HG02623 (cell line): ENCODE measurements at regions not wholly inside any gene's neighbourhood (a gene's known extent, or its start where the extent isn't known, plus 50 kb on each side); places are given as distances from the start of the nearest gene placed in this dataset.

ENCODE experiments used
- ATAC-seq: cut with Tn5 transposase; IDR thresholded peaks from one replicate; pipeline ENCODE4 v1.9.1; 2021; ENCODE audit warnings: moderate library complexity; ENCODE audit not compliant: unreplicated experiment

DNA sequence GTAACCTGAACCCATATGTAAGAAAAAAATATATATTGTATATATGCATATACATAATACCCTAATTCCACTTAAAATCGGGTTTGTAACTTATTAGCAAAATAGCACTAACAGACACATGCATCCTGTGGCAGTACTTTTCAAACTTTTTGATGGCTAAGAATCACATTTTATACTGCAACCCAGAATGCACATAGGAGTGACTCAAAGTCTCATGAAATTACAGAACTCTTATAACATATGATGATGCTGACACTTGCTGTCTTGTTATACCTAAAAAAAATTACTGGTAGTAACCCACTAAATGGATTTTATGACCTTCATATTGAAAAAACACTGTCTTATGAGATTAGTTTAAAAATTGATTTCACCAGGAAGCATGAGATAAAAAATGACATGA, 152.4 kb upstream of the FRMD4B start:
- ATAC-seq, result no peak

DNA sequence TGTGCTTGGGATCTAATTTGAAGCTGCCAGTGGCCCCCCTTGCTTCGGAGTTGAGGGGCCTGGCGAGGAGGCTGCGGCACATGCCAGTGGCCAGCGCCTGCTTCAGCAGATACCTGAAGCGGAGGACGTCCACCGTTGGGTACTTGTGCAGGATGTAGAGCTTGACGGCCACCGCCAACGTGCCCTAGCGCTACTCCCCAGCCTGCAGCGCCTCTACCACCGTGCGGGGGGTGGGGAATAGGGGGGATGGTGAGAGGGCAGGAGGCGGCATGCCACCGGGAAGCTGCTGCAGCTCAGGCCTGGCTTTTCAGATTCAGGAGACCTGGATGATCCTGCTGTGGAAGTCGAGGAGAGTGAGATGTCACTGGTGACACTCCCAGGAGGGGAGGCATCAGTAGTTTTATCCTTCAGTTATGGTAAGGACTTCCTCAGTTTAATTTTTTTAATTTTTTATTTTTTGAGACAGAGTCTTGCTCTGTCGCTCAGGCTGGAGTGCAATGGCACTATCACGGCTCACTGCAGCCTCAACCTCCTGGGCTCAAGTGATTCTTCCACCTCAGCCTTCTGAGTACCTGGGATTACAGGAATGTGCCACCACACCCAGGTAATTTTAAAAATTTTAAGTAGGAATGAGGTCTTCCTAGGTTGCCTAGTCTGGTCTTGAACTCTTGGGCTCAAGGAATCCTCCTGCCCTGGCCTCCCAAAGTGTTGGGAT, 150.6 kb upstream of the FRMD4B start:
- no peak for ATAC-seq

DNA sequence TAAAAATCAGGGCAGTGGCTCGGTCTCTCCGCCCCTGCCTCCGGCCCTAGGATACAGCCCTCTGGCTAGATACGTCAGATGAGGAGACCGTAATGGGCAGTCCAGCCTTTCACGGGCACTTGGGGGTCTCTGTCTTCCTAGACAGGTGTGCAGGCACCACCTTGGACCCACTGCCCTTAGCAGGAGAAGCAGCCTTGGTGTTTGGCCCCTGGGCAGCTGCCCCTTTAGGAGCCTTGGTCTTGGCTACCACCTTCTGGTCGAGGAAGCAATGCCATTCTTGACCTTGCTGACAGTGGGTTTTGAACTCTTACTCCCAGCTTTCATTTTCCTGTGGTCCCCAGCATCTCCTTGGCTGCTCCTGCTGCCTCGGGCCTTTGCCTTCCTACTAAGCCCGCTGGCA, 149.7 kb upstream of the FRMD4B start:
- no peak for ATAC-seq

DNA sequence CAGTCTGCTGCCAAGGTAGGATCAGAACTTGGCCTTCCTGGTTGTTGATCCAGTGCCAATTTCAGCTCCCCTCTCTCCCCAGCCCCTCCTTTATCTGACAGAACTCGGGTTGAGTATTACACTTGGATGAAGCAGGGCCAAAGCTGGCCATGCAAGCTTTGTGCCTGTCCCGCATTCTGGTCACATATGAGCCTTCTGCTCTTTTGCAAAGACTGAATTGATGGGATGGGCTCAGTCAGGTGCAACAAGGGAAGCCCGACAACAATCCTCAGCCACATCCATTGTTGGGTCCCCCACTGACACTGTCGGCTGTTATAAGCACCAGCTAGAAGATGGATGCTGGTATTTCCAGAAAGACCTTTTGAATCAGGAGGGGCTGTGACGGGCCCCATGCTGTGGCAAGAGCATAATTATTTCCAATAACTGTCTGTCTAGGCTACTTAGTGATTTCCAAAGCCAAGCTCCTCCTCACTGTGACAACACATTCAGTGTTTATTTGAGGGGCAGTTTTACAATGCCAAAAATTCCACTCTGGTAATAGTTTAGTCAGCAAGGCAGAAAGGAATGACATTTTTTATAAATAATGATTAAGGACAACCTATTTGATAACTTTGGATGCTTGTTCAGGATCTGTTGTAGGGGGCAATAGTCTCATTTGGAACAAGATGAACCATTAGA, 146.8 kb upstream of the FRMD4B start:
- no peak for ATAC-seq

DNA sequence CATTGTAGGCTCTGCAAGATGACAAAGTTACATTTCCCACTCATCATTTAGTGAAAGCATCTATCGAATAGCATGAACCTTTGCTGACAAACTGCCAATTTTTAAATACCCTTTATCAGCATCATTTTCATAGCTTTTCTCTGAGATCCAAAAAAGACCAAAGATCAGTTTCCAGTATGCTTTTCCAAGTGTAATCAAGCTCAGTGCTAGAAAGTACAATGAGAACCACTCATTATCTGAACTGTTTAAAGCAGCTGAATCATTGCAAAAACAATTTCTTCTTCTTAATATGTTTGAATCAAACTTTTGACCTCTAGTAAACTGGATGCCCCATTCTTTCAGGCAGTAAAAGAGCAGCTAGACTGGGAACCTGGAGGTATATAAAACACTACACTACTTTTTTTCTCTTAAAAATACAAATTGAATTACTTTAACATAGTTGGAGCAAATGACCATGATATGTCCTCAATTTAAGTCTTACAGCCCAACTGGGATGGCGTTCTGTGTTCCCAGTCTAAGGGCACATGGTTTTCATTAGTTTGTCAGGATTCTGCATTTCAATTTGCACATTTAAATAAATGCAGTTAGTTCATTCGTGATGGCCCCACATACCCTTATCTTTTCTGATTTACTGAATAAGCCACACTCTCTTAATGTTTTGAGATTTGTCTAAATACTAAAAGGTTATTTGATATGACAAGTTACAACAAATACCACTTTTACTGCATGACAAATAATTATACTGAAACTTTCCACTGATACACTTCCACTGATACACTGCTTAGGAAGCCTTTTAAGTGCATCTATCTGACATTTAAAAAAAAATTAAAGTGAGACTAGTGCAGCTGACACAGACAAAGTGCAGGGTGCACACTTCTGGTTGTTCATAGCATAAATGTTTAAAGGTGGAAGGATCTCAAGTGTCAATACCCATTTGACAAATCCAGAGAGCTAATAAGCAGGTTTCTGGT, 146.0 kb upstream of the FRMD4B start:
- ATAC-seq, result no peak

DNA sequence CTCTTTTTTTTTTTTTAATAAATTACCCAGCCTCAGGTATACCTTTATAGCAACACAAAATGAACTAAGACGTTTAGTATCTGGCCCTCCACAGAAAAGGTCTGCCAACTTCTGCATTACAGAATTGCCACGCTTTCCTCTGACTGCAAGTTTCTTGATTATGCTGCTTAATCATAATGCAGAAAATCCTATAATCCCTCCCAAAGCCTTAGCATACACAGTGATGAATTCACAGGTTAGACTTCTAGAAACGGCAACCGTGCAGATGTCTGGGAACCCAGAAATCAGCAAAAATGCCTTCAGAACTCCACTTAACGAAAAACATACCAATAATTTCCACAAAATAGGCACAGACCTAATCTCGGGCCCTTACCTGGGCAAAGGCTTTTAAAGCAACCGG, 144.7 kb upstream of the FRMD4B start:
- no peak for ATAC-seq

DNA sequence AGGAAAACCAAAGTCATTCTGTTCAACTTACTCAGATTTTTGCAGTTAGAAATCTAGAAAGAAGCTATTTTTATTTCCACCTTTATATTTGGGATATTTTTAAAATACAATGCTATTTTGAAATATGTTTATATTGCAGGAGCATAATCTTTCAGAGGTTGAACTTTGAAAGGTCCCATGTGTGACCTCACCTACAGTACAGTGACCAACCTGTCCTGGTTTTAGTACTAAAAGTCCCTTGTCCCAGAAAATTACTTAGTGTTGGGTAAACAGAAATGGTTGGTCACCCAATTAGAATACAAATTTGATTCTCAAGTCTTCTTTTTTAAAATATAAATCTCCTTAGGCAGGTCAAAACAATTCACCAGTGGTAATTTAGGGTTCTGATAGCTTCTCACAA, 141.6 kb upstream of the FRMD4B start:
- ATAC-seq, result no peak

DNA sequence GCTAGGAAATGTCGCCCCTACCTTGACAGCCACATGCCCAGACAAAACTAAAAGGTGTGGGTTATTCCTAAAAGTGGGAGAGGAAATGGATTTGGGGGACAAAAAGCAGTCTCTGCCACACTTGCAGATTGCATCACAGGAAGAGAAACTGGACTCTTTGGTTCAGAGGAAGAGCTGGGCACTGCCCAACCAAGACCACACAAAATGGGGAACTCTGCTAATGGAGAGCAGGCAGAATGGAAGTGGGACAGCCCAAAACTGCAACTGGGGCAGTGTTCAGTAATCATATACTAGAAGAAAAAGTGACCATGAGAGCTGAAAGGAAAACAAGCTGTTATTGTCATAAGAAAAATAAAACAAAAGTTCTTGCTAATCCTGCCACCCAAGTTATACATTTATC, 138.9 kb upstream of the FRMD4B start:
- no peak for ATAC-seq

DNA sequence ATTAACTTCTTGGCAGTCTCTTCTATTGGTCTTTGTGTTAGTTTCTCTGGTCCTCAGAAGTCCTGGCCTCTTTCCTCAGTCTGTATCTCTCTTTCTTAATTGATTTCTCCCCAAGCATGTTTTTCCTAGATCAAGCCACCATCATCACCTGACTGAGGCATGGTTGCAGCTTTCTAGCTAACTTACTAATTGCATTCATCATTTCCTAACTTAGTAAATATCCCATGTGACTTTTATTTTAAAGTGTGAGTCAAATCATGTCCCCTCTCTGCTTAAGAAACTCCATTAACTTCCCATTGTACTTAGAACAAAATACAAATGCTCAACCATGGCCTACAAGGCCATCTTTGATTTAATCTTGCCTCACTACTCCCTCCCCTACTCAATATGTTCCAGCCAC, 135.4 kb upstream of the FRMD4B start:
- no peak for ATAC-seq

DNA sequence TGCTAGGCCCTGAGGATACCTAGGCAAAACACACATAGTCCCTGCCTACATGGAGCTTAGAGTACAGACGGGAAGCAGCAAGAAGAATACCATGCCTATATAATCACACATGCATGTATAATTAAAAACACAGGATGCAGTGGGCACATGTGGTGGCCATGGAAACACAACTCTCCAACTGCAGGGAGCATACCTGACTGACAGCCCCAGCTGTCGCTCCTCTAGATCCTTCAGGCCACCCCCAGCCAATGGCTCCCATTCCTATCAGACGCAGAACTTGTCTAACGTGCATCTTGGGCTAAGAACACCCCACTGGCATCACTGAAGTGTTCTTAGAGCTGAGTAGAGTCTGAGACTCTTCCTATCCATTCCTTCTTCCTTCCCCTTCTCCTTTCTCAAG, 125.5 kb upstream of the FRMD4B start:
- ATAC-seq, result no peak

DNA sequence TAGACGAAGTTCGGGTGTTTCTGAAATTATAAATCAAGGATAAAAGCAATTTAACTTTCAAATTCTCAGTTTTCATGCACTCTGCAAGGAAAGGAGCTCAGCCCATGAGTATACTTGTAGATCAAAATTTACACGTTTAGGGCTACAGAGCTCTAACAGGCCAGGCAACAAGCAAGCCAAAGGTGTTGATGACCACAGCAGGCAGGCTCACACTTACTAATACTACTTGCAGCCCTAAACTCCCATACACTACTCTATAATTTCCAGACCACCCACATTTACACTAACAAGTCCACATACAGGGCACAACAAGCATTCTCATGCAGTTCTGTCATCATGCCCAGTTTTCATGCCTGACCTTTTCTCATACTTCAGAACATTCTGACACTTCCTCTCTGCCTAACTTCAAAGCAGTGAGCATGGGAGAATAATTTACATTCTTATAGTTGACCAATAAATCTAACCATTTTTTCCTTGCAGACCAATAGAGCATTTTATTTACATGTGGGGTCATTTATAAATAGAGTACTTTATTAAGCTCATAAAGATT, 124.7 kb upstream of the FRMD4B start:
- ATAC-seq, result no peak

DNA sequence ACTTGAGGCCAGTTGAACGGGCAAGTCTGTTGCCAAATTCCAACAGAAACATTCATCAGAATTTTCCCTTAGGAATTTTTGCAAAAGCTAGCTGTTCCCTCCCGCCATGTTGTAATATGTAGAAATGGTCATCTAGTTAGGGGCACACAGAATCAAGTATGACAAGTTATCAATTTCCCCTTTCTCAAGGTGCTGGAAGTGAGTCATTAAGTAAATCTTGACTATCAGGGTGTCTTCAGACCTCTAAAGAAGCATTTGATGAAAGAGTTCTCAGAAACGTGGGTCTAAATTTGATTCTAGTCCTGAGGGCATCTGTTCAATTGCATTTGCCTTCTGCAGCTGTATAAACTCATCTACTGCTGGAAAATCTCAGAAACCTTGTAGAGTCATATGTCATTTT, 123.4 kb upstream of the FRMD4B start:
- no peak for ATAC-seq

DNA sequence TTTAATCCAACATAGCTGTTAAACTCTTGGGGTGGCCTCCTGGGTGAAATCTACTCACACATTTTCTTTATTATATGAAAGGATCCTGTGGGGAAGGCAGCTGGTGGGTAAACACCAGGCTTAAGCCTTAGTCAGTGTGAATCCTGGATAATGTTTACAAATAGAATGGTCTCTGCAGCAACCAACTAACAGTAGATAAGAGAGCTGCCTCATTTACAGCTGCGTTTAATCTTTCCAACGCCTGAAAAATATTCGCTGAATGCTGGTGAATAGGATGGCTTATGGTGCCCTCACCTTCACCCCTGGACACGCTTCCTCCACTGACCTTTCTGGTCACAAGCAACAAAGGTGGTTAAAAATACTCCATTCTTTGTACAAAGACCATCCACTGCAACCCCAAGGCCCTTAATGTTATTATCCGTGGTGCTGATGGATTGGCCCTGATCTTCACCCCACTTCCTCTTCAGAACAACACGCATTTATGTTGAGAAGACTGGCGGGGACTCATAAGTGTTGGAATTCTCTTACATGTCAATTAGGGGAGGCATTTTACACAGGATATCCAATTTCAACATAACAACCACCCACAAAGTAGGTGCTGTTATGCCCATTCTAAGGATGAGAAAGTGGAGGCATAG, 120.0 kb upstream of the FRMD4B start:
- no peak for ATAC-seq

DNA sequence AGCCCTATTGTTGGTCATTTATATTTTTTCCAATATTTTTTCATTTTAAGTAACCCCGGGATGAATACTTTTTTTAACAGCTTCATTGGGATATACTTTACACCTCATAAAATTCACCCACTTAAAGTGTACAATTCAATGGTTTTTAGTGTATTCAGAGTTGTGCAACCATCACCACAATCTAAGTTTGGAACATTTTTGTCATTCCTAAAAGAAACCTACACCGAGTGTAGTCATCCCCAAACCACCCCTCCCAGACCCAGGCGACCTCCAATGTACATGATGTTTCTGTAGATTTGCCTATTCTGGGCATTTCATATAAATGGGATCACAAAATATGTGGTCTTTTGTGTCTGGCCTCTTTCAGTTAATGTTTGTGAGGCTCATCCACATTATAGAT, 118.3 kb upstream of the FRMD4B start:
- no peak for ATAC-seq

DNA sequence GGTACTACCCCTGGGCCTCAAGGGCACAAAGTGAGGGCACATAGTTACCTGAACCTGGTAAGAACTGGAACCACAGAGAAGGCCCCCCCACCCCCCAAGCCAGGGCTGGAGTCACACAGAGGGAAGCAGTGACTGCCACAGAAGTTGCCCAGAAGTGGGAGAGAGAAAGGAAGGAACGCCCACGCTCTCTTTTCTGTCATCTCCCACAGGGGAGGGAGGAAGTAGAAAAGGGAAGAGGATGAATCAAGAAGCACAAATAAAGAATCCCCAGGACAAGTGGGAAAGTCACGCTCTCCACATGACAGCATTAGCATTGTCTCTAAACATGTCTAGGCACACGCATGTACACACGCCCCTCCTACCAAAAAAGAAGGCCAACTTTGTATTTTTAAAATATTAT, 114.7 kb upstream of the FRMD4B start:
- ATAC-seq, result no peak

DNA sequence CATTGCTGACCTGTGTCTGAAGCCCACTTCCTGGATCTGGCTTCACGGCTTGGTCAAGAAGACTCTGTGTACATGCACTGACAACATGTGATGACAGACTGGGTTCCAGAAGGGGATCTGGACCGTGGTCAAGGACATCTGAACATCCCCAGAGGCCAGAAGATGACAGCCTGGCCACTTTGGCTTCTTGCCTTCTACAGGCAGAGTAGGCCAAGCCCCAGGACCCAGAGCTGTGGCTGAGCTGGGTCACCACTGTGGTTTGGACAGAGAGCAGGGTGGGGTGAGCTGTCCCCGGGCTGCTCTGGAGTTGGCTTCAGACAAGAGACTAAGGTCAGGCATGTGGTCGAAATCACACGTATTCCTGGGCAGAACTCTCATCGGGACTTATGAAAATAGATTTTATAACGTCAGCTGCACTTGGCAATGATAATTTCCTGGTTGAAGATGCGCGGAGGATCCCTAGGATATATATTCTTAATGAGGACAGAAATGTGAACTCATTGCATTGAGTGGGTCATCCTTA, 114.1 kb upstream of the FRMD4B start:
- ATAC-seq, result no peak

DNA sequence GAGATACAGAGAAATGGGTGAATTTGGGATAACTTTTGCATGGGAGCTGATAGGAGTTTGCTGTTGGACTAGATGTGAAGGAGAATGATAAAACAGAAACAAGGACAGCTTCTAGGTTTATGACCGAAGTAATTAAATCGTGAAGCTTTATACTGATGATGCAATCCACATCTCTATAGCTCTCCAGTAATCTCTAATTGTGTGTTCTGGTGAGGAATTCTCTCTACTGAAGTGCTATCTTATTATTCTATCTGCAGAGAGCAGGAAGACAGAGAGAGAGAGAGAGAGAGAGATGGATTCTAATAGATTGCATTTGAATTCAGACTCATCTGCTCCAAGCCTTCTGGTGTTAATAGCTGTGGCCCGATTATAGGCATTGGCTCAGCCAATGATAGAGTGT, 113.5 kb upstream of the FRMD4B start:
- no peak for ATAC-seq

DNA sequence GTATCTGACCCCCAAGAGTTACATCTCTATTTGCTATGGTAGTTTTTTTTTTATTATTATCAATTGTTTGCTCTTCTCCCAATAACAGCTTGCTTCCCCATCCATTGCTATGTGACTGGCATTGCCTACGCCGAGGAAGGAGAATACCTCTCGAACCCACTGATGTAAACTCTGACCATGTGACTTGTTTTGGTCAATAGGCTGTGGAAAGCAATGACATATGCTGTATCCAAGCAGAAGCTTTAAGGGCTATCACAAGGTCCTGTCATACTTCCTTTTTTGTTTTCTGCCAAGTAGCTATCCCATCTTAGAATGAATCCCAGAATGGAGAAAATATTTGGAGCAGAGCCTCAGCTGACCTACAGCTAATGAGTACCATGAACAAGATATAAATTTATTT, 111.0 kb upstream of the FRMD4B start:
- ATAC-seq, result no peak

DNA sequence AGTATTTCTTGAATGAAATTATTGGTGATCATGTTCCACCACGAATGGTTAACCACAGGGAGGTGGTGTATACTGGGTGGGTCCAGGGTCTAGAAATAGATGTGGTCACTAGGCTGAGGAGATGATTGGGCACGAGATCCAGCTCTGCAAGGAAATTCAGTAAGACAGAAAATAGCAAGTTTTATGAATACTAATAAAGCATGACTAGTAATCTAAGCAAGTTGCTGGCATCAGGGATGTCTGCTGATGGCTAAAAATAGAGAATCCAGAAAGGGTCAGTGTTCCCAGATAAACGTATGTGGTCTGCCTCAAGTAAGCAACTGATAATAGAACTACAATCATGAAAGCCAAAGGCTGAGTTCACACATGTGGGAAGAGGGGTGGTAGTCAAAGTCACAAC, 108.3 kb upstream of the FRMD4B start:
- no peak for ATAC-seq

DNA sequence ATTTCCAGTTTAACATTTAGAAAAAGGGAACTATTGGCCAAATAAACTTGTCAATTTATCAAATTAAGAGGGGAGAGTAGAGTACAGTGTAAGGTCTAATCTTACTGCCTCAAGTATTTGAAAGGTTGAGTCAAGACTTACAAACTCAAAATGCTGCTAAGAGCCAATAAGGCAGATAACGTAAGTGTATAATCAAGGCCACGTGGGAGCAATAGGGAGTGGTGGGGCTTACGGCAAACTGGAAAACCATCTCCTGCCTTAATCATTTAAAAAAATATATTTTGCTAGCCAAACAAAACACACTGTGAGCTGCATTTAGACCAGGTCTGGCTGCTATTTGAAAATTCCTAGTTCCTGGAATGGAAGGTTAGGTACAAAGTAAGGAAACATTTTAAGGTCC, 107.3 kb upstream of the FRMD4B start:
- ATAC-seq, result no peak

DNA sequence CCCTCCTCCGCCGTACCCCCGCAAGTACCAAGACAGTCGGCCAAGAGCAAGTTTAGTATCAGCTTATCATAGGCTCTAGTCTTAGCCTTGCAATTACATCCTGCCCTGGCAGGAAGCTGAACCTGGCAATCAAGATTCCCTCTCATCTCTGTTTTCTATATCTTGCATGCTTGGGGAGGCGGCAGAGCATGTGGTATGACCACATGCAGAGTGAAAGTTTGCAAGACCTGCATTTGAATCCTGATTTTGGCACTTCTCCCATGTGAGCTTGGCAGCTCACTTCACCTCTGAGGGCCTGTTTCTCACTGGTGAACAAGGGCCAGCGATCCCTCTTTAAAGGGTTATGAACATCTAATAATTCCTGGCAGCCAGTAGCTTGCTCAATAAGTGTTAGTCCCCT, 106.1 kb upstream of the FRMD4B start:
- ATAC-seq, result no peak
